ENCODE measurements at regions not wholly inside any gene's neighbourhood (a gene's known extent, or its start where the extent isn't known, plus 50 kb on each side); places are given as distances from the start of the nearest gene placed in this dataset.

DNA sequence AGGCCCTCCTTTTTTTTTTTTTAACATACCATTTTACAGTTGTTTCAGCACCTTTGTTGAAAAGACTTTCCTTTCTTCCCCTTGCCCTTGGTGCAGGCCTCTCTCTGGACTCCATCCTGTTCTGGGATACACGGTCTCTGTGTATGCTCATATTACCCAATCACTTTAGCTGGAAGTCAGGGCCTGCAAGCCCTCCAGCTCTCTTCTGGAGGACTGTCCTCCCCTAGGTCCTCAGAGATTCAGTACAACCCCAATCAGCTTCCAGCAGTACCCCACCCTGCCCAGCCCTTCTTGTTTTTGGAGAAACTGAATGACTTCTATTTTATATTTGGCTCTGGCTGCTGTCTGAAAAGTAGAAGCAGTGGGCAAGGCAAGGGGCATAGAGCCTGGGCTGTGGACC is 270.8 kb downstream of the KLF13 start:
- POLR2A ChIA-PET: no interaction called here
- DNase-seq (ENCODE audit: extremely low spot score): no peak

DNA sequence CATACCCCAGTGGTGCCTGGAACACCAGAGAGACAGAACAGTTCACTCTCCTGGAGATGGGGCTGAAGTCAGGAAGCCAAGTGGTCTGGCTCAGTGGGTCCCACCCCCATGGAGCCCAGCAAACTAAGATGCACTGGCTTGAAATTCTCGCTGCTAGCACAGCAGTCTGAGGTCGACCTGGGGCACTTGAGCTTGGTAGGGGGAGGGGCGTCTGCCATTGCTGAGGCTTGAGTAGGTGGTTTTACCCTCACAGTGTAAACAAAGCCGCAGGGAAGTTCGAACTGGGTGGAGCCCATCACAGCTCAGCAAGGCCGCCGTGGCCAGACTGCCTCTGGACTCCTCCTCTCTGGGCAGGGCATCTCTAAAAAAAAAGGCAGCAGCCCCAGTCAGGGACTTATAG is 272.0 kb downstream of the KLF13 start:
- POLR2A ChIA-PET: no interaction called here
- CTCF ChIA-PET: no interaction called here
- no peak for DNase-seq (ENCODE audit: extremely low spot score)
- TF ChIP-seq, protein P1, sequence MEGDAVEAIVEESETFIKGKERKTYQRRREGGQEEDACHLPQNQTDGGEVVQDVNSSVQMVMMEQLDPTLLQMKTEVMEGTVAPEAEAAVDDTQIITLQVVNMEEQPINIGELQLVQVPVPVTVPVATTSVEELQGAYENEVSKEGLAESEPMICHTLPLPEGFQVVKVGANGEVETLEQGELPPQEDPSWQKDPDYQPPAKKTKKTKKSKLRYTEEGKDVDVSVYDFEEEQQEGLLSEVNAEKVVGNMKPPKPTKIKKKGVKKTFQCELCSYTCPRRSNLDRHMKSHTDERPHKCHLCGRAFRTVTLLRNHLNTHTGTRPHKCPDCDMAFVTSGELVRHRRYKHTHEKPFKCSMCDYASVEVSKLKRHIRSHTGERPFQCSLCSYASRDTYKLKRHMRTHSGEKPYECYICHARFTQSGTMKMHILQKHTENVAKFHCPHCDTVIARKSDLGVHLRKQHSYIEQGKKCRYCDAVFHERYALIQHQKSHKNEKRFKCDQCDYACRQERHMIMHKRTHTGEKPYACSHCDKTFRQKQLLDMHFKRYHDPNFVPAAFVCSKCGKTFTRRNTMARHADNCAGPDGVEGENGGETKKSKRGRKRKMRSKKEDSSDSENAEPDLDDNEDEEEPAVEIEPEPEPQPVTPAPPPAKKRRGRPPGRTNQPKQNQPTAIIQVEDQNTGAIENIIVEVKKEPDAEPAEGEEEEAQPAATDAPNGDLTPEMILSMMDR (IDR thresholded peaks at IDR 0.05; ENCODE audit: control extremely low read depth, extremely low read depth, low read depth, missing control alignments): no peak

More for the DNA sequence above, 270.8 kb downstream of the KLF13 start:
- TF ChIP-seq, protein P1 (IDR thresholded peaks at IDR 0.05; ENCODE audit: control extremely low read depth, extremely low read depth, low read depth, missing control alignments): no peak
- CTCF ChIA-PET: interaction anchor here (1.4 kb wide), 1 partner anchor 13 kb away, joined by 3 read pairs; no protein-coding TSS in a partner anchor

DNA sequence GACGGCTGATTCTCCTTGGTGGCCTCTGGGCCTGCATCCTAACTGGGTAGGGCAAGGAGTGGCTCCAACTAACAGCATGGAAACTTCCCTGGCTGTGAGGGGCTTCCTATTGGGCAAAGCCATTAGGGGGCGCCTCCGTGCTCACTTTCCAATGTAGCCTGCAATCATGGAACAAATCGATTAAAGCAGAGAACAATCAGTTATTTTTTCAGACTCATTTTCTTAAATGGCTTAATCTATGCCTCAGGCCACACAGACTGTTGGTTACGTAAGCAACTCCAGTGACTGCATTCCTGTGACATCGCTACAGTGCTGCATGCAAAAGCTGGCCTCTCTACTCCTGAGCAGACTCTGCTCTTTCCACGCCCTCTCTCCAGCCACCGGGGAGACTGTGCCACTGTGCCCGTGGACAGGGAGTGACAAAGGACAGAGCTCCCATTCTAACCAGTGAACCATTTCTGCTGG is 278.9 kb downstream of the KLF13 start:
- TF ChIP-seq, protein P1 (IDR thresholded peaks at IDR 0.05; ENCODE audit: control extremely low read depth, extremely low read depth, low read depth, missing control alignments): peak; percentile 15
- ChIA-PET CTCF (interaction anchor here (1.2 kb wide), 1 partner anchor 9 kb away, joined by 3 read pairs; no protein-coding TSS in a partner anchor), POLR2A (no interaction called here)
- no peak for DNase-seq (ENCODE audit: extremely low spot score)

DNA sequence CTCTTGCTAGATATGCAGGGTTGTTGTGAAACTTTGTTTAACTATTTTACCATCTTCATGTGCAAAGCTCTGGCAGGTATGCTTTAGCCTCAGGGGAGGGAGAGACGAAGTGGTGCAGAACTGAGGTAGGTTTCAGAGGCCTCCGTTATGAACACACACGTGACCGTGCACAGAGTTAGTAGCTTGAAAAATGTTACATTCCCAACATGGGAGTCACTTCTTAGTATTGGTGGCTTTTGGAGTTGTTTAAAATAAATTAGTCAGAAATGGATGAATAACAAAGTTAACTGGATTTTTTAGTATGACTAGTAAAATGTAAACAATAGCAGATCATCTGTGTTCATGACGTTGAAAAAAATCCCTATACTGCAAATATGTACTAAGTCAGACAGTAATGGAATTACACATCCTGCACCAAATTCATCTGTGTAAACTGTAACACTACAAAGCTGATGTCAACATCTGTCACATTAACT is 279.6 kb downstream of the KLF13 start:
- no peak for DNase-seq (ENCODE audit: extremely low spot score)

DNA sequence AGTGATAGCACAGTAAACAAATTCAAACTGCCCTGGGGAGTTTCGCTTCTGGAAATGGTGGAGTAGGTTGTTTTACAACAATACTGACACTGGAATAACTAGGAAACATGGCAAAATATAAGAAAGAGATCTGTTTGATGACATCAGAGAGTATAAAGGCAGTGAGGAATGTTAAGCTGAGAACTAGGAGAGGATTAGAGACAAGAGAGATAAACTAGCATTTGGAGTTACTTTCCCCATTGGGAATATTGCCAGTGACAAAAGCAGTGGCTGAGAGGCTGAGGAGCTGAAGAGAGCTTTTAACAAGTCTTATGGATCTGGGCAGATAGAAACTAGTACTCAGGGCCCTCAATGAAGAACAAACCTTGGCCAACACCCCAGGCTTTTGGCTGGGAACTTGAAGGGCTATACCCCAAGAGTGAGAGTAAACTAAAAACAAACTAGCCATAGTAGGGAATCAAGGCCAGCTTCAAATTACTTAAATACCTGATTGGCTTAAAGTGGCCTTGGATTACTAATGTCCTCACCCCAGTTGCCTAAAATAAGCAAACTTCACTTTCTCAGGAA is 280.4 kb downstream of the KLF13 start:
- CTCF ChIA-PET: no interaction called here
- TF ChIP-seq, protein P1 (IDR thresholded peaks at IDR 0.05; ENCODE audit: control extremely low read depth, extremely low read depth, low read depth, missing control alignments): no peak
- POLR2A ChIA-PET: no interaction called here
- no peak for DNase-seq (ENCODE audit: extremely low spot score)

More for the DNA sequence above, 279.6 kb downstream of the KLF13 start:
- ChIA-PET POLR2A (no interaction called here), CTCF (interaction anchor here (1.2 kb wide), 1 partner anchor 10 kb away, joined by 3 read pairs; no protein-coding TSS in a partner anchor)
- TF ChIP-seq, protein P1 (IDR thresholded peaks at IDR 0.05; ENCODE audit: control extremely low read depth, extremely low read depth, low read depth, missing control alignments): no peak

DNA sequence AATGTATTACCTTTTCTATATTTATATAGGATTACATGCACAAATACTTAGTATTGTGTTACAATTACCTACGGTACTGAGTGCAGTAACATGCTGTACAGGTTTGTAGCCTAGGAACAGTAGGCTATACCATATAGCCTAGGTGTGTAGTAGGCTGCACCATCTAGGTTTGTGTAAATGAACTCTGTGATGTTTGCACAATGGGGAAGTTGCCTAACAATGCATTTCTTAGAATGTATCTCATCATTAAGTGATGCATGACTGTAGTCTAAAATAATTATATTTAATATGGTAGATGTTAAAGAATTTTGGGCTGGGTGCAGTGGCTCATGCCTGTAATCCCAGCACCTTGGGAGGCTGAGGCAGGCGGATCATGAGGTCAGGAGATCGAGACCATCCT is 281.0 kb downstream of the KLF13 start:
- TF ChIP-seq, protein P1 (IDR thresholded peaks at IDR 0.05; ENCODE audit: control extremely low read depth, extremely low read depth, low read depth, missing control alignments): no peak
- ChIA-PET CTCF (no interaction called here), POLR2A (no interaction called here)
- DNase-seq (ENCODE audit: extremely low spot score): no peak

All from GM10248 (cell line).